ENCODE measurements at regions not wholly inside any gene's neighbourhood (a gene's known extent, or its start where the extent isn't known, plus 50 kb on each side); places are given as distances from the start of the nearest gene placed in this dataset.

- DNase-seq (ENCODE audit: low read depth) = no peak
Observed at GRCh38 chr2:19426941-19427340, 68.5 kb upstream of the OSR1 start.

GRCh38 chr2:19426144-19426543 lies 67.7 kb upstream of the OSR1 start:
- no peak for DNase-seq (ENCODE audit: low read depth)

DNA sequence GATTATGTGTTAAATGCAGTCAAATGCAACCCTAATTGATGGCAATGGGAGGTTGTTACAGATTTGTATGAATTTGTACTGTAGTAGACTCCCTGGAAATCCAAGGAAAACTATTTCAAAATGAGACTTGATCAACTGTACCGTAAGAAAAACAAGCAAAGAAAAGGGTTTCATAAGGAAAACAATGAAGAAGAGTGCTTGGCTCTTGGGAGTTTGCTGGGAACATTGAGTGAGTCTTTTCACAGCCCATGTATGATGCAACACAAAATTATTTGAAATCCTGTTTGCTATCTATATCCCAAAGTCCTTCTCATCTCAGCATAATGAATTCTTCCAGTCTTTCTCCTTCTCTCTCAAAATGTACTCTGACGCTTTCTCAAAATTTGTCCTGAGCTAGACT lies 67.0 kb upstream of the OSR1 start:
- no peak for DNase-seq (ENCODE audit: low read depth)

GRCh38 chr2:19419211-19419880 lies 60.9 kb upstream of the OSR1 start:
- no peak for DNase-seq (ENCODE audit: low read depth)

DNA sequence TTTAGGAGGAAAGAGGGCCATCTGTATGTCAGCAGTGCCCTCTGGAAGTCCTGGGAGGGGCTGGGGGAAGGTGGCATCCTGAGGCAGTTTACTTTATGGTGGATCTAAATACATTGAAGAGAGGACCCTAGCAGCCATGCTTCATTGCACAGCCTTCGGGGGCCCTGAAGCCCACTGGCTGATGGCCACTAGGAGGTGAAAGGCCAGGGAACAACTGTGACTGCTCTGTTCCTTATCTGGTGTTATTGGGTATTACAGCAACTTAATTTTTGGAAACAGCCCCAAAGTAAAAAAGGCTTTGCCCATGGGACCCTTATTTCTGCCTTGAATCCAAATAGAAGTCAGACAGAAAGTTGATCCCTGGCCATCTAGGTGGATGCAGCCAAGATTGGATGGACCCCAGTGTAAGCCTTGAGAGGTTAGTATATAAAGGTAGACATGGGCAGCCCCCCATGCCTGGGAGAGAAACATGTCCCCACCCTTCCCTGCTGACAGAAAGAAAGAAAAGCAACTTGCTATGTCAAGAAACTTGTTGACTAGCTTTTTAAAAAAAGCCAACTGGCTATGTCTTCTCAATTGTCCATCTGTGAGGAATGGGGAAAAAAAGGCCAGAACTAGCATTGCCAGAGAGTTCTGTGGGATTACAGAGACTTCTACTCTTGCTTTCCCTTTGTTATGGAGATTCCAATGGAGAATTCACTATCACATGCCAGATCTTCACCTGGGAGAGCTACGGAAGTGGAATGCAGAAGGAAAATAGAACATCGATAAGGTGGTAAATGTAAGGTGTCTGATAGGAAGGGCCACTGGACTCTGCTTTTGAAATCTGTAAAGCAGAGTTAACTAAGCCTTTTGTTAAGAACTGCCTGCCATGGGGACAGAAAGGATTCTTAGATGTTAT lies 58.6 kb upstream of the OSR1 start:
- no peak for DNase-seq (ENCODE audit: low read depth)

GRCh38 chr2:19416083-19416482 lies 57.7 kb upstream of the OSR1 start:
- no peak for DNase-seq (ENCODE audit: low read depth)

DNA sequence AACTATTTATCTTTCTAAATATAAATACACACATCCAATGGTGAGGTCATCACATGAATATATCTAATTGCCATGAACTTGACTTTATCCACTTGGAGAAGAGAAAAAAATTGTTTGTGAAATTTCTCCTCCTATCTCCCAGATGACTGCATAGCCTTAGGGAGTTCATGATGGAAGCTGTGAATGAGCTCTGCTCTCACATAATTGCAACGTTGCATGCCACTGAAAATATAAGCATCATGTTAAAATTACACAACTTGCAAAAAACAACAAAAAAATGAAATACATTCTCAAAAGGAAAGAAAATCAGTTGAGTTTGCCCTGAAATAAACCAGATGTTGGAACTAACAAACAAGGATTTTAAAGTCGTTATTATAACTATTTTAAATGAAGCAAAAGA lies 50.6 kb upstream of the OSR1 start:
- DNase-seq (ENCODE audit: low read depth) = no peak

- no peak for DNase-seq (ENCODE audit: low read depth)
Observed at GRCh38 chr2:19408592-19408991, 50.2 kb upstream of the OSR1 start.

All from HS-5 (cell line).